ENCODE measurements at regions not wholly inside any gene's neighbourhood (a gene's known extent, or its start where the extent isn't known, plus 50 kb on each side); places are given as distances from the start of the nearest gene placed in this dataset.
"Not testable (repeated sequence)": the region's sequence is repeated elsewhere in the genome, so short reads cannot be mapped to it uniquely, and the experiment has no call there.

- Histone ChIP-seq H3K9me3 (ENCODE audit: control insufficient read depth in 2 of 2, low read length in 2 of 2) (no peaks in the 10 kb centered on the region), H3K36me3 (ENCODE audit: control insufficient read depth, insufficient read depth, low read length) (no peaks in the 10 kb centered on the region), H3K27me3 (ENCODE audit: control insufficient read depth, insufficient read depth, low read length) (no peaks in the 10 kb centered on the region), H3K27ac (ENCODE audit: insufficient read depth, low read length, poor library complexity, severe bottlenecking) (no peak overlapping the region), H3K4me3 (ENCODE audit: low read depth, low read length) (no peak overlapping the region), H3K4me1 (ENCODE audit: control insufficient read depth, insufficient read depth, low read length, poor library complexity, severe bottlenecking) (no peaks in the 10 kb centered on the region)
- peaks cover 0 to 5% (median 0%) of the 10 kb centered on the region in 7 donors for H3K9me3 Mint-ChIP-seq
- peaks cover 0 to 4% (median under 1%) of the 10 kb centered on the region in 4 donors for H3K4me1 Mint-ChIP-seq
- peaks cover 15% of the 10 kb centered on the region for H3K27me3 Mint-ChIP-seq
- H3K4me3 Mint-ChIP-seq = no peak overlapping the region
- H3K27ac Mint-ChIP-seq = no peak overlapping the region
- no peaks in the 10 kb centered on the region for H3K36me3 Mint-ChIP-seq
- no peak for DNase-seq
- no peak for ATAC-seq (ENCODE audit: low read depth in 2 of 2)
These were observed 69.2 kb downstream of the MATN1 start for GRCh38 chr1:30654188-30654587.

- H3K9me3 Mint-ChIP-seq = peaks cover 0 to 5% (median 0%) of the 10 kb centered on the region in 7 donors
These were observed 71.1 kb downstream of the MATN1 start for GRCh38 chr1:30652152-30652841.

GRCh38 chr1:30651395-30651794 lies 72.0 kb downstream of the MATN1 start:
- H3K4me1 ChIP-seq (ENCODE audit: control insufficient read depth, insufficient read depth, low read length, poor library complexity, severe bottlenecking); H3K9me3 Mint-ChIP-seq; H3K27ac Mint-ChIP-seq; H3K4me1 Mint-ChIP-seq; ATAC-seq (ENCODE audit: low read depth in 2 of 2); H3K36me3 ChIP-seq (ENCODE audit: control insufficient read depth, insufficient read depth, low read length); DNase-seq; H3K4me3 ChIP-seq (ENCODE audit: low read depth, low read length); H3K9me3 ChIP-seq (ENCODE audit: control insufficient read depth in 2 of 2, low read length in 2 of 2); H3K27ac ChIP-seq (ENCODE audit: insufficient read depth, low read length, poor library complexity, severe bottlenecking); H3K36me3 Mint-ChIP-seq; H3K4me3 Mint-ChIP-seq; H3K27me3 ChIP-seq (ENCODE audit: control insufficient read depth, insufficient read depth, low read length): not testable (repeated sequence)
- H3K27me3 Mint-ChIP-seq = peaks cover 15% of the 10 kb centered on the region

More at GRCh38 chr1:30652152-30652841, 71.1 kb downstream of the MATN1 start:
- Mint-ChIP-seq H3K27ac (no peak overlapping the region), H3K27me3 (peaks cover 15% of the 10 kb centered on the region), H3K4me3 (no peak overlapping the region), H3K4me1 (peaks cover 0 to 6% (median under 1%) of the 10 kb centered on the region in 4 donors), H3K36me3 (no peaks in the 10 kb centered on the region)
- Histone ChIP-seq H3K36me3 (ENCODE audit: control insufficient read depth, insufficient read depth, low read length) (no peaks in the 10 kb centered on the region), H3K4me3 (ENCODE audit: low read depth, low read length) (no peak overlapping the region), H3K27ac (ENCODE audit: insufficient read depth, low read length, poor library complexity, severe bottlenecking) (no peak overlapping the region), H3K27me3 (ENCODE audit: control insufficient read depth, insufficient read depth, low read length) (no peaks in the 10 kb centered on the region), H3K9me3 (ENCODE audit: control insufficient read depth in 2 of 2, low read length in 2 of 2) (no peaks in the 10 kb centered on the region), H3K4me1 (ENCODE audit: control insufficient read depth, insufficient read depth, low read length, poor library complexity, severe bottlenecking) (no peaks in the 10 kb centered on the region)
- no peak for DNase-seq
- no peak for ATAC-seq (ENCODE audit: low read depth in 2 of 2)

- Histone ChIP-seq H3K27ac (ENCODE audit: insufficient read depth, low read length, poor library complexity, severe bottlenecking) (no peak overlapping the region), H3K4me1 (ENCODE audit: control insufficient read depth, insufficient read depth, low read length, poor library complexity, severe bottlenecking) (no peaks in the 10 kb centered on the region), H3K4me3 (ENCODE audit: low read depth, low read length) (no peak overlapping the region), H3K36me3 (ENCODE audit: control insufficient read depth, insufficient read depth, low read length) (no peaks in the 10 kb centered on the region), H3K27me3 (ENCODE audit: control insufficient read depth, insufficient read depth, low read length) (no peaks in the 10 kb centered on the region), H3K9me3 (ENCODE audit: control insufficient read depth in 2 of 2, low read length in 2 of 2) (no peaks in the 10 kb centered on the region)
- DNase-seq (no peak), ATAC-seq (ENCODE audit: low read depth in 2 of 2) (no peak)
- peaks cover 0 to 6% (median under 1%) of the 10 kb centered on the region in 4 donors for H3K4me1 Mint-ChIP-seq
- peaks cover 0 to 5% (median 0%) of the 10 kb centered on the region in 7 donors for H3K9me3 Mint-ChIP-seq
- H3K27me3 Mint-ChIP-seq = peaks cover 17% of the 10 kb centered on the region
- no peak overlapping the region for H3K27ac Mint-ChIP-seq
- no peak overlapping the region for H3K4me3 Mint-ChIP-seq
- H3K36me3 Mint-ChIP-seq = no peaks in the 10 kb centered on the region
These were observed 72.4 kb downstream of the MATN1 start for GRCh38 chr1:30650968-30651320.

DNA sequence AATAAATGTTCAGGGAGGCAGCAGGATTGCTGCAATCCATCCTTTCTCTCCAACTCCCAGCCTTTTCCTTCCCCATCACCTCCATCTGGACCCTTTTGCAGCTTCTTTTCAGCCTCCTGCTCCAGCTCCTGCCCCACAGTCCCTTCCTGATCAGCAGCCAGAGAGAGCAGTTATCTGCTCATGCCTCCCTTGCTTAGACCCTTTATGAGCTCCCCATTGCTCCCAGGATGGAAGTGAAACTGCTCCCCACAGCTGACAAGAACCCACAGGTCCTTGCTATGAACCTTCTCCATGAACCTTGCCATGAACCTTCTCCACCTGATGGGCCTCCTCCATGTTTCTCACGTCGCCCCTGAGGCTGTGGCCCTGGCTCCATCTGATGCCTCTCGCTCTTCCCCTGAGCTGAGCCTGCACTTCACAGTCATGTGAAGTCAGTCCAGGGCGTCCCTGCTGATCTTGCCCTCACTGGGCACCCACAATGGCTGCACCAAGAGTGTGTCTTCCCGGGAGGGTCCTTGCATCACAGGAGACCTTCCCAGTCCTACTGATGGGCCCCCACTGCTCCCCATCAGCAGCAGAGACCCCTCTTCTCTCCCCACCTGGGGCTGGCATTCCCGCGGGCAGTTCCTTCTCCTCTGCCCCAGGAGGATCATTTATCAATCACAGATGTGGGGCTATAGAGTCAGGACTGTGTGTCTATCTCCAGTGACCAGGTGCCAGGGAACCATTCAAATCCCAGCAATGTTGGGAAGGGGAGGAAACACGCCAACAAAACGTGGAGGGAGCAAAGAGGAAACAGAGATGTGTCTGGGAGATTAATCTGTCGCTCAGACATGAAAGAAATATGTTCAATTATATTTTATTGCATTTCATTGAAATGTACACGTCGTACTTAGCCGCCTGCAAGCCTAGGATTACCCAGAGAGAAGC lies 73.1 kb downstream of the MATN1 start:
- DNase-seq (no peak), ATAC-seq (ENCODE audit: low read depth in 2 of 2) (no peak)
- Histone ChIP-seq H3K4me1 (ENCODE audit: control insufficient read depth, insufficient read depth, low read length, poor library complexity, severe bottlenecking) (no peaks in the 10 kb centered on the region), H3K9me3 (ENCODE audit: control insufficient read depth in 2 of 2, low read length in 2 of 2) (no peaks in the 10 kb centered on the region), H3K4me3 (ENCODE audit: low read depth, low read length) (no peak overlapping the region), H3K27me3 (ENCODE audit: control insufficient read depth, insufficient read depth, low read length) (no peaks in the 10 kb centered on the region), H3K36me3 (ENCODE audit: control insufficient read depth, insufficient read depth, low read length) (no peaks in the 10 kb centered on the region), H3K27ac (ENCODE audit: insufficient read depth, low read length, poor library complexity, severe bottlenecking) (no peak overlapping the region)
- peaks cover 19% of the 10 kb centered on the region for H3K27me3 Mint-ChIP-seq
- peaks cover 0 to 6% (median under 1%) of the 10 kb centered on the region in 4 donors for H3K4me1 Mint-ChIP-seq
- H3K9me3 Mint-ChIP-seq = peaks cover 0 to 5% (median 0%) of the 10 kb centered on the region in 7 donors
- no peaks in the 10 kb centered on the region for H3K36me3 Mint-ChIP-seq
- no peak overlapping the region for H3K4me3 Mint-ChIP-seq
- no peak overlapping the region for H3K27ac Mint-ChIP-seq

DNA sequence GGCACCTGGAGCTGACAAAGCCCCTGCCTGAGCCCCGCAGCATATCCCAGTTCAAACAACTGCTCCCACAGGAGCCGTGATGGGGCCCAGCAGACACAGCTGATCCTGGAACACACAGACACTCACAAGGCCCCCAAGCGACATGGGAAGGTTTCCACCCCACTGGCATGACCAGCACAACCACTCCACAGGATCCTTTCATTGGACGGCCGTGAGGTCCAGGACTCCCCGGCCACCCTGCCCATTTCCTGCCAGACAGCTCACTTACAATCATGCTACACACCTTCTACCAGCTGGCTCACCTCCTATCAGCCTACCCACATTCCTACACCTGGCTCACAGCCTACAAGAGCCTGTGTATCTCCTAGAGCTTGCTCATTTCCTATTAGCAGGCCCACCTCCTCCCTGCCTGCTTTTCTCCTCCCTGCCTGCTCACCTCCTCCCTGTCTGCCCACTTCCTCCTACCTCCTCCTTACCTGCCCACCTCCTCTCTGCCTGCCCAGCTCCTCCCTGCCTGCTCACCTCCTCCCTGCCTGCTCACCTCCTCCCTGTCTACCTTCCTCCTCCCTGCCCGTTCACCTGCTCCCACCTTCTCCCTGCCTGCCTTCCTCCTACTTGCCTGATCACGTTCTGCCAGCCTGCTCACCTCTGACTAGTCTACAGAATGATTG lies 73.9 kb downstream of the MATN1 start:
- Histone ChIP-seq H3K9me3 (ENCODE audit: control insufficient read depth in 2 of 2, low read length in 2 of 2) (no peaks in the 10 kb centered on the region), H3K4me1 (ENCODE audit: control insufficient read depth, insufficient read depth, low read length, poor library complexity, severe bottlenecking) (no peaks in the 10 kb centered on the region), H3K36me3 (ENCODE audit: control insufficient read depth, insufficient read depth, low read length) (no peaks in the 10 kb centered on the region), H3K27ac (ENCODE audit: insufficient read depth, low read length, poor library complexity, severe bottlenecking) (no peak overlapping the region), H3K4me3 (ENCODE audit: low read depth, low read length) (no peak overlapping the region), H3K27me3 (ENCODE audit: control insufficient read depth, insufficient read depth, low read length) (no peaks in the 10 kb centered on the region)
- DNase-seq (no peak), ATAC-seq (ENCODE audit: low read depth in 2 of 2) (no peak)
- Mint-ChIP-seq H3K9me3 (peaks cover 0 to 3% (median 0%) of the 10 kb centered on the region in 7 donors), H3K27ac (no peak overlapping the region), H3K4me3 (no peak overlapping the region), H3K27me3 (peaks cover 19% of the 10 kb centered on the region), H3K36me3 (no peaks in the 10 kb centered on the region), H3K4me1 (peaks cover 0 to 6% (median under 1%) of the 10 kb centered on the region in 4 donors)

GRCh38 chr1:30648408-30649000 lies 74.9 kb downstream of the MATN1 start:
- Mint-ChIP-seq H3K27me3 (peaks cover 24% of the 10 kb centered on the region), H3K4me1 (peaks cover 0 to 6% (median under 1%) of the 10 kb centered on the region in 4 donors), H3K36me3 (no peaks in the 10 kb centered on the region), H3K4me3 (no peak overlapping the region), H3K9me3 (peaks cover 0 to 2% (median 0%) of the 10 kb centered on the region in 7 donors), H3K27ac (no peak overlapping the region)
- Histone ChIP-seq H3K27me3 (ENCODE audit: control insufficient read depth, insufficient read depth, low read length) (no peaks in the 10 kb centered on the region), H3K4me1 (ENCODE audit: control insufficient read depth, insufficient read depth, low read length, poor library complexity, severe bottlenecking) (no peaks in the 10 kb centered on the region), H3K27ac (ENCODE audit: insufficient read depth, low read length, poor library complexity, severe bottlenecking) (no peak overlapping the region), H3K36me3 (ENCODE audit: control insufficient read depth, insufficient read depth, low read length) (no peaks in the 10 kb centered on the region), H3K4me3 (ENCODE audit: low read depth, low read length) (no peak overlapping the region), H3K9me3 (ENCODE audit: control insufficient read depth in 2 of 2, low read length in 2 of 2) (no peaks in the 10 kb centered on the region)
- ATAC-seq (ENCODE audit: low read depth in 2 of 2) (no peak), DNase-seq (no peak)
